ENCODE measurements at regions not wholly inside any gene's neighbourhood (a gene's known extent, or its start where the extent isn't known, plus 50 kb on each side); places are given as distances from the start of the nearest gene placed in this dataset.

DNA sequence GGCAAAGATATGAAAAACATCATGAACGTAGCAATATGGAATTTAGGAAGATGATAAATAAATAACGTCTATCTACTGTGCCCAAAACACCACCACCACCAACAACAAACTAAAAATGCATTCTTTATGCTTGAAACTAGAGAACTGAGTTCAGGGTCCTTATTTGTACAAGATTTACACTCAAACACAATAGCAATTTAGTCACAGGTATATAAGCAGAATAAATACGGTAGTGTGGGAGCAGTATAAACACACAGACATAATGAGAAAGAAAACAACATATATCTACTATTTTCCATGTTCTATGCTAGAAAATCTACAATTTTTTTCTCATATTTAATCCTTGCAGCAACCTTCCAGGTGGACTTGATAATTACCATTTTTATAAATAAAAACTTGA, 64.3 kb downstream of the ARL4A start:
- intact Hi-C loops (cut with micrococcal nuclease): no loop called here
- Mint-ChIP-seq H3K4me1 (no peaks in the 10 kb centered on the region), H3K27ac (no peak overlapping the region), H3K9me3 (no peaks in the 10 kb centered on the region), H3K36me3 (ENCODE audit: low read depth) (no peaks in the 10 kb centered on the region), H3K27me3 (no peaks in the 10 kb centered on the region), H3K4me3 (no peak overlapping the region)
- DNase-seq: no peak
- no peak for ATAC-seq (ENCODE audit: low read depth)
- TF ChIP-seq, protein P1, sequence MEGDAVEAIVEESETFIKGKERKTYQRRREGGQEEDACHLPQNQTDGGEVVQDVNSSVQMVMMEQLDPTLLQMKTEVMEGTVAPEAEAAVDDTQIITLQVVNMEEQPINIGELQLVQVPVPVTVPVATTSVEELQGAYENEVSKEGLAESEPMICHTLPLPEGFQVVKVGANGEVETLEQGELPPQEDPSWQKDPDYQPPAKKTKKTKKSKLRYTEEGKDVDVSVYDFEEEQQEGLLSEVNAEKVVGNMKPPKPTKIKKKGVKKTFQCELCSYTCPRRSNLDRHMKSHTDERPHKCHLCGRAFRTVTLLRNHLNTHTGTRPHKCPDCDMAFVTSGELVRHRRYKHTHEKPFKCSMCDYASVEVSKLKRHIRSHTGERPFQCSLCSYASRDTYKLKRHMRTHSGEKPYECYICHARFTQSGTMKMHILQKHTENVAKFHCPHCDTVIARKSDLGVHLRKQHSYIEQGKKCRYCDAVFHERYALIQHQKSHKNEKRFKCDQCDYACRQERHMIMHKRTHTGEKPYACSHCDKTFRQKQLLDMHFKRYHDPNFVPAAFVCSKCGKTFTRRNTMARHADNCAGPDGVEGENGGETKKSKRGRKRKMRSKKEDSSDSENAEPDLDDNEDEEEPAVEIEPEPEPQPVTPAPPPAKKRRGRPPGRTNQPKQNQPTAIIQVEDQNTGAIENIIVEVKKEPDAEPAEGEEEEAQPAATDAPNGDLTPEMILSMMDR (IDR thresholded peaks at IDR 0.05): no peak
- ChIA-PET CTCF (no interaction called here), POLR2A (no interaction called here)

DNA sequence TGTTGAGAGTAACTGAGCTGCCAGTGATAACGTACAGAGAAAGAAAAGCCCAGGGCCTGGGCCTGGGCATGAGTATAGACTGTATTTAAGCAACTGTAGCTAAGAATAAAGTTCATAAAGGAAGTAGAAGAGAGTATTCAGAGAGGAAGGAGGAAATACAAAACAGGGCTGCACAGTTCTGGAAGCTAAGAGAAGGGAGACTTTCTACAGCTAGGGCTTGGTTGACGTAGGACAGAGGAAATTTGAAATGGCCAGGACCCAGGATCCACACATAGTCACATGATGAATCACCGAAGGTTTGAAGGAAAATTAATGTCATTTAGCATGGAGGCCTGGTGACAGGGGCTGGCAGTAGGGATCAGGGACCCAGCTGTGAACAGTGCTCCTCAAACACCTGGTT, 66.7 kb downstream of the ARL4A start:
- ChIA-PET CTCF (no interaction called here), POLR2A (no interaction called here)
- intact Hi-C loops (cut with micrococcal nuclease): no loop called here
- ATAC-seq (ENCODE audit: low read depth) (no peak), DNase-seq (no peak)
- Mint-ChIP-seq H3K36me3 (ENCODE audit: low read depth) (no peaks in the 10 kb centered on the region), H3K27me3 (no peaks in the 10 kb centered on the region), H3K4me3 (no peak overlapping the region), H3K4me1 (no peaks in the 10 kb centered on the region), H3K9me3 (no peaks in the 10 kb centered on the region), H3K27ac (no peak overlapping the region)
- TF ChIP-seq, protein P1 (IDR thresholded peaks at IDR 0.05): no peak

DNA sequence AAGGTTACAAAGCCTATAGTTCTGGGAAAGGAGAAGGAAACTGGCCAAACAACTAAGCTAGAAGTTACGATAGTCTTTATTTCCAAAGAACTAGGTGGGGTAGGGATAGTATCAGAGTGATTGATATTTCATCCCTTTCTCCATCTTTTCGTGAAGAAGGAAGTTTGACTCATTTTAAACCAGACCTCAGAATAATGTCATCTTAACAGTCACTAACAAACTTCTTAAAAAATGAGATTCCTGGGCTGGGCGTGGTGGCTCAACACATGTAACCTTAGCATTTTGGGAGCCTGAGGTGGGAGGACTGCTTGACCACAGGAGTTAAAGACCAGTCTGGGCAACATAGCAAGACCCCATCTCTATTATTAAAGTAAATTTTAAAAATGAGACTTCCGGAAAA, 69.4 kb downstream of the ARL4A start:
- no peak overlapping the region for H3K4me3 Mint-ChIP-seq
- intact Hi-C loops (cut with micrococcal nuclease): no loop called here
- no peaks in the 10 kb centered on the region for H3K27me3 Mint-ChIP-seq
- TF ChIP-seq, protein P1 (IDR thresholded peaks at IDR 0.05): no peak
- no peaks in the 10 kb centered on the region for H3K36me3 Mint-ChIP-seq (ENCODE audit: low read depth)
- peaks cover 11% of the 10 kb centered on the region for H3K9me3 Mint-ChIP-seq
- no peaks in the 10 kb centered on the region for H3K4me1 Mint-ChIP-seq
- DNase-seq (no peak), ATAC-seq (ENCODE audit: low read depth) (no peak)
- ChIA-PET CTCF (no interaction called here), POLR2A (no interaction called here)
- H3K27ac Mint-ChIP-seq: no peak overlapping the region

DNA sequence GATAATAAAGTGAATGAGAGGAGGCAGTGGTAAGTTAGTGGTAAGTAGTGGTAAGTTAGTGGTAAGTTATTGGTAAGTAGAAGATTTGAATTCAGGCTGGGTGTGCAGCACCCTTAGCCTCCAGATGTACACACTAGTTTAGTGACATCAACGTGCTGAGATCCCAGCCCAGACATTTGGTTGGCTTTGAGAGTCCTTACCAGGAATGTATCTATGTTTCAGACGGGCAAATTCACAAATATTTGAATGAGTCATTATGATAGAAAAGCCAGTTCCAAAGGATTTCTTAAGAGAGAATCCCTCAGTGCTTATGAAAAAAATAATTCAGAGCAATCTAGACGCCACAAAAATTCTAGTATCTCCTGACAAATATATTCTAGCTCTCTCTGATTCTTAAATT, 70.0 kb downstream of the ARL4A start:
- Mint-ChIP-seq H3K36me3 (ENCODE audit: low read depth) (no peaks in the 10 kb centered on the region), H3K27ac (no peak overlapping the region), H3K4me1 (no peaks in the 10 kb centered on the region), H3K4me3 (no peak overlapping the region), H3K9me3 (peaks cover 11% of the 10 kb centered on the region), H3K27me3 (no peaks in the 10 kb centered on the region)
- TF ChIP-seq, protein P1 (IDR thresholded peaks at IDR 0.05): no peak
- CTCF ChIA-PET: no interaction called here
- no peak for DNase-seq
- POLR2A ChIA-PET: no interaction called here
- ATAC-seq (ENCODE audit: low read depth): no peak
- intact Hi-C loops (cut with micrococcal nuclease): no loop called here

DNA sequence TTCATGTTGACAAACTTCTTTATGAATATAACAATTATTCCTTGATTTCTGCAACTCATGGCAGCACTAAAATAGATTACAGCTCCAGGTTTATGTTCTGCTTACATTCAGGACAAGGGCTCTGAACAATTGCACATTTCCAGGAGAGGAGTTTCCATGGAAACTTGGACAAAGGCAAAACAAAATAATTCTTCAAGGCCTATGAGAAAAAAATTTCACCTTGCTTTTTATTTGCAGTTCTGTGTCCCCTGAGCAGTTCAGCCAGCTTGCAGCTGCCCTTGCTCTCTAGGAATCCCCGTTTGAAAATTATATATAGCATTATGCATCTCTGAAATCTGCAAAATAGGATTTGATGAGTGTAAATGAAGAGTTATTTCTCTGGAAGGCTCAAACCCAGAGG, 71.7 kb downstream of the ARL4A start:
- TF ChIP-seq, protein P1 (IDR thresholded peaks at IDR 0.05): no peak
- Mint-ChIP-seq H3K36me3 (ENCODE audit: low read depth) (no peaks in the 10 kb centered on the region), H3K4me3 (no peak overlapping the region), H3K9me3 (peaks cover 11% of the 10 kb centered on the region), H3K27me3 (no peaks in the 10 kb centered on the region), H3K27ac (no peak overlapping the region), H3K4me1 (no peaks in the 10 kb centered on the region)
- ATAC-seq (ENCODE audit: low read depth) (no peak), DNase-seq (no peak)
- intact Hi-C loops (cut with micrococcal nuclease): no loop called here
- POLR2A ChIA-PET: no interaction called here
- CTCF ChIA-PET: no interaction called here

Data from activated B cell treated with CpG ODN at 0.5 μM for 24 hours (primary cell).